Stimulated activated naive CD4-positive, alpha-beta T cell (primary cell): ENCODE measurements at regions not wholly inside any gene's neighbourhood (a gene's known extent, or its start where the extent isn't known, plus 50 kb on each side); places are given as distances from the start of the nearest gene placed in this dataset.
A peak's percentile ranks its signal among the peaks of the same experiment; 100 is the strongest.
"Not testable (repeated sequence)": the region's sequence is repeated elsewhere in the genome, so short reads cannot be mapped to it uniquely, and the experiment has no call there.

ENCODE experiments used
- DNase-seq, 6 experiments: peaks; one replicate each; lab custom pipeline; 2025; lab: John Stamatoyannopoulos, UW

DNA sequence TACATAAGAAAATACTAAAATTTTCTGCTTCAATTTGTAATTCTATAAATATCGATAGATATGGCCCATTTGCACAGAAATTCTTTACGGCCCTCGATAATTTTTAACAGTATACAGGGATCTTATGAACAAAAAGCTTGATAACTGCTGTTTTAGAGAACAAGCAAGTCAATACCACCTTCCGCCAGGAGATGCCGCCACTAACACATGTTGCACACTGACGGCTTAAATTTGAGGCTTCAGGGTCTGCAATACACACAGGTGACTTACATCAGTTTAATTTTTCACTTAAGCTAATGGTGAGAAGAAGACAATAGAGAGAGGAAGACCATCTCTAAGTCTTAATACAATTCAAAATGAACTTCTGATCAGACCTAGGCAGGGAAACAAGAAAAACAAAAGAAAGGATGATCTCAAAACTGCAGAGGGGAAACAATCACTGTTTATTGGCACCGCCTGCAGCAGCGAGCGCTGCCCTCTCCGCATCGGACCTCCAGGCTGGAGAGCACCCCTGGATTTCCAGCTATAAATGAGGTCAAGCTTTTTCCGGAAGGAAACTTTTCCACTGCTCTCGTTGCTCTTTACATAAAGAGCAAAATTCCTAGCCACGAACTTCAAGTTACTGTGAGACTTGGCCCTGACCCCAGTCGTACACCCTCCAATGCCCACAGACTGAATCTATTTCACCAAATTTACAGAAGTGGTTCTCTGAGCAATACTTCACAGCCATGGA, 53.9 kb downstream of the OTOR start:
- DNase-seq, result peak in 4 of 6 experiments; percentile 6 to 29 (median 10)

DNA sequence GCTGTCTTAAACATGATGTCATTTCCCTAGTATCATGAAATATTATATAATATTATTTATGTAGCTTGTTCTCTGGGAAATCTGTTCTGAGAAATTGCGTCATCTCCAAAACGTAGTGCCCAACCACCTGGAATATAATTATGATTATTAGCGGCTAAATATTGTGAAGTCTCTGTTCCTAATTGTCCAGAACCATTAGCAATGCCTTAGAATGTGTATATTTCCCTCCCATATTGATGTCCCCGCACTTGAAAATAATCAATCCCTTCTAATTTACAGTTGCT, 54.4 kb downstream of the OTOR start:
- DNase-seq, result no peak

DNA sequence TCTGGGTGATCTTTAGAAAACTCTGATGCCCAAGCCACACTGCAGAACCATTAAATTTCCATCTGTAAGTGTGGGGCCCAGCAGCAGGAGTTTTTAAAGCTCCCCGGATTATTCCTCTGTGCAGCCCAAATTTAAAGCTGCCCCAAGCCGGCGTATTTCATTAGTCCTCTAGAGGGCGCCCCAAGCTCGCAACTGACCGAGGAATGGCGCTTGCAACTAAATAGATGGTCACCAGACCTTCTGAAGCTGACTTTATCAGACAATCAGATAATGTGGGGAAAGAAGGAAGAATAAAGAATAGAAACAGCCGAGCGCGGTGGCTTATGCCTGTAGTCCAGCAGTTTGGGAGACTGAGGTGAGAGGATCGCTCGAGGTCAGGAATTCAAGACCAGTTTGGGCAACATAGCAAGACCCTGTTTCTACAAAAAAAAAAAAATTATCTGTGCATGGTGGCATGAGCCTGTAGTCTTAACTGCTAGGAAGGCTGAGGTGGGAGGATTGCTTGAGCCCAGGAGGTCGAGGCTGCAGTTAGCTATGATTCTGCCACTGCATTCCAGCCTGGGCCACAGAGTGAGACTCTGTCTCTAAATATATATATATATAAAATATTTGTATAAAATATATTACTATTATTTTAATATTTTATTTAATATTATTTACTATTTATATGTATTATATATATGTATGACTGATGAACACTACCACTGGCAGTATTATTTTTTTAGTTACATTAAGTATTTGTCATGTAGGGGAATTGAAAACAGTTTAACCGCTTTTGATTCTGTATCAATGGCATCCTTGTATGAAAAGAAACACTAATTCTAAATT, 56.0 kb downstream of the OTOR start:
- DNase-seq, result peak in 2 of 6 experiments; percentile 2 to 5

DNA sequence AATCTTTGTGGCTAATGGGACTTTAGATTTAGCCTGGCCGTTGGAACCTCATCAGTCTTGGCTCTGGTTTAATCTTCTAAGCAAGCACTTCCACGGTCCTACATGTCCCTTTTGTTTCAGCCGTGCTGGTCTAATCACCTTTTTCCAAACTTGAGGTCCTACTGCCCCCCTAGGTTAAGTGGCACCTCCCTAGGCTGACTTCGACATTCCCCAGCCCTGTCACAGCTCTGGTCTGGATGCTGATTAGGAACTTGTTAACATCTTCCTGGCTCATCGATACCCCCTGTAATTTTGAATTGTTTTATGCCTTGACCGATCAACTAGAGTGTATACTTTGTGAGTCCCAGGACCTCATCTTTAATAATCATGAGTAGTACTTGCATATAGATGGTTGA, 56.6 kb downstream of the OTOR start:
- DNase-seq, result no peak

DNA sequence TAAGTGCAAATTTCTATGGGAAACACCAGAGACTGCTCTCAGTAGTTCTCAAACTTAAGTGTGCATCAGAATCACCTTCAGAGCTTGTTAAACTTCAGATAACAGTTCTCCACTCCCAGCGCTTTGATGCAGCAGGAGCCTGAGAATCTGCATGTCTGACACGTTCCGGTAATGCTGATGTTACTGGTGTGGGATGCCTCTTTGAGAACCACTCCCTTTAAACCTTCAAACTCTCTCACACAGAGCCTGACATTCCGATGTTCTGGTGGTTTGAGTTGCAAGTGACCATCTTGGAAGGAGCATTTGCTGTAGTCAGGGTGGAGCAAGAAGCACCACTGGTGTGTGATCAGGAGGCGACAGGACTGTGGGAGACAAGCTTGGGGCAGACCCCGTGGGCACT, 57.9 kb downstream of the OTOR start:
- no peak for DNase-seq

DNA sequence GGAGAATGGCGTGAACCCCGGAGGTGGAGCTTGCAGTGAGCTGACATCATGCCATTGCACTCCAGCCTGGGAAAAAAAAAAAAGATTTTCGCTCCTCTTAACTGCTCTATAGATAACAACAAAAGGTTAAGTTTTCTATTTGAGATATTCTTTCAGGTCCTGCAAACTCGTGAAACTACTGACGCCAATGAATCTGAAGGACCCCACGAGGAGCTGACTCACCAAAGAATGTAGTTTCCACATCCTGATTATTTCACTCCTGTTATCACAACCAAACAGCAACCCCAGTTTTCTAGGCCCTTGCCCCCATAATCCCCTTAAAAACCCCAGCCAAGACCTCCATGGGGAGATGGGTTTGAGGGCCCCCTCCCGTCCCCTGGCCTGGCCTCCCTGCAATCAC, 58.7 kb downstream of the OTOR start:
- no peak for DNase-seq

DNA sequence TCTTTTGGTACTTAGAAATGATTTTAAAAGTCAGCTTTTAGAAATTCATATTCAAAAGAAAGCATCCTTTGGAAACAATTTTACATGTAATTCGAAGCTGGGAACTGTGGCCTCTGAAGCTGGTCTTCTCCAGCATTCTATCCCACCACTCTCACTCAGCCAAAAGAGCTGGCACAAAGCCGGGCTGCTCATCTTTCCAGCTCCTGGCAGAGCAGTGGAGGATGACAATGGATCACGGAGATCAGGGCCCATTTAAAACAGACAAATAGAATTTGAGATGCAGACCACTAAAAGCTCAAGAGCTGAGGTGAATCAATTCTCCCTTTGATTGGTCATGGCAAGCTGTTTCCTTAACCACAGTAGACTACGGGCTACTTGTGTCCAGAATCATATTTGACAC, 60.6 kb downstream of the OTOR start:
- DNase-seq, result no peak

DNA sequence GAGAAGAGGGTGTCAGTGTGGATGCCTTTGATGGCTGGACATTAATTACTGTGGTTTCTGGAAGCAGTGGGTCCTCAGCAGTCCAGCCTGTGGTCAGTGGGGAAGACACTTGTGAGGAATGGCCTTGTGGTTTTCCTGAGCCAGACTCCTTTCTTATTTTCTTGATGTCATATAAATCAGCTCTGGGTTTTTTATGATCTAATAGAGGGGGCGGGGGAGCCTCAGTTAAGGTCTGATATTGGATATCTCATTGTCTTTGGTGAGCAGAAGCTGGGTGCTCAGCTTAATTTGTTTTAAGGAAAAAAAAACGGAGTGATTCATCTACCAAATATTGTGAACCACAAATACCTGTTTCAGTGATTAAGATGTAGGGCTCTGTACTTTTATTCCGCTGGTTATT, 62.1 kb downstream of the OTOR start:
- DNase-seq, result no peak

DNA sequence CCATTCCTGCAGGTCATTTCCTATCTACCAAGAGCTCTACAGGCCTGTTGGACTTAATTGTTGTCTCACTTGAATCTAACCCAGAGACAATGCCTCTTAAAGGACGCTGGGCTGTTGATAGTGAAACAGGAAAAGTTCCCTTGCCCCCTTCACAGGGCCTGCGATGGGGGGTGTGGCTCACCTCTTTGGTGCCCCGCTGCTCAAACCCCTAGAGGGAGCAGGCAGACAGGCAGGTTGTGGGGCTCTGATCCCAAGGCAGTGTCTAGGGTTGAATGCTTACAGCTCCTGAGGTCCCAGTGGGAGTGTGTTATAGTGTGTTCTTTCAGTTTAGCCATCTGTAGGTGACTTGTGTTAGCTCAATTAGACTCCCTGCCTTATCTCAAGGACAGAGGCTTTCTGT, 68.0 kb downstream of the OTOR start:
- DNase-seq, result no peak

DNA sequence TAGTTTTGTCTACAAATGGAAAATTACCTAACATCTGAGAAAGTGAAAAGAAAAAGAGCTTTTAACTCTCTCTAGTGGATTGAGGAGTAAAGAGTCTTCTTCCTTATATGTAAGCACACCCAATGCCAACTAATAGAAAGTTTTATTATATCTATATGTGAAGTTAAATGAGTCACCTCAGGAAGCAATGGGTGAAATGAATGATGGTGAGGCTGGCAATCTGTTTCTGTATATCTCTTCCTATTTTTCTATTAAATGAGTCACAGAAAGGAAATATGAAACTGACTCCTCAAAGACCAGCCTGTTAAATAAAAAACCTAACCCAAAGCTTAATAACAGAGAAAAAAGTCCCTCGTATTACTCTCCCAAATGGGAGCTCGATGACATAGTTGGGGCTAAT, 71.3 kb downstream of the OTOR start:
- DNase-seq, result no peak

DNA sequence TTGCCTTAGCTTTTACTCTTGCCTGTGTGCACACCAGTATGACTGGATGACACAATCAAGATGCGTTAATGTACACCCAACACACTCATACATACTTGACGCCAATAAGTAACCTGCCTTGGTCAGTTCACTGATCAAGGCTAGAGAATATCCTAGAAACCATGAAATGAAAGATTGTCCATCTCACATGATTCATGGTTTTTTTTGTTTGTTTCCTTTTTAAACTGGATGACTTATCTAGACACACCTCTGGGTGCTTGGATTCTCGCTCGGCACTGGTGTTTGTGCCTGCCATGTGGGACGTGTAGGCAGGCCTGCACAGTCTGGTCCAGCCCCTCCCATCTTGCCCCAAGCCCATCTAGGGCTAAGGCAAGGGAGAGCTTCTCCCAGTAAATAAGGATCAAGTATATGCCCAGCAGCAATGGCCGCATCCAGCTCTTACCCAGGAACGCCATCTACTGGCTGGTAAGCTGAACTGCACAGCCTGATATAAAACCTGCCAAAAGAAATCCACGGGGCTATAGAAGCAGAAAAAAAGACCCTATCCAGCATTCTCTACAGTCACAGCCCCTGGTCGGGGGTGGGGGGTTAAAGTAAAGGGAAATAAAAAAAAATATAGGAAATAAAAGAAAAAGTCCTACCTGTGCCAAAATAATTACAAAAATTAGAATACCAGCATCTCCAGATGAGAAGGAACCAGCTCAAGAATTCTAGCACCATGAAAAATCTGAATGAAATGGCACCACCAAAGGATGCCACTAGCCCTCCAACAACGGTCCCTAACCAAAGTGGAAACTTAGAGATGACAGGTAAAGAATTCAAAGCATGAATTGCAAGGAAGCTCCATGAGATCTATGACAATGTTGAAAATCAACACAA, 73.3 kb downstream of the OTOR start:
- peak in 2 of 6 experiments; percentile 5 to 7 for DNase-seq

DNA sequence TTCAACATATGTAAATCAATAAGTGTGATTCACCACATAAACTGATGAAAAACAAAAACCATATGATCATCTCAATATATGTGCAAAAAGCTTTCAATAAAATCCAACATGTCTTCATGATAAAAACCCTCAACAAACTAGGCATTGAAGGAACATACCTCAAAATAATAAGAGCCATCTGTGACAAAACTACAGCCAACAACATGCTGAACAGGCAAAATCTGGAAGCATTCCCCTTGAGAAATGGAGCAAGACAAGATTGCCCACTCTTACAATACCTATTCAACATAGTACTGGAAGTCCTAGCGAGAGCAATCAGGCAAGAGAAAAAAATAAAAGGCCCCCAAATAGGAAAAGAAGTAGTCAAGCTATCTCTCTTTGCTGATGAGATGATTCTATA, 76.5 kb downstream of the OTOR start:
- DNase-seq, result no peak

DNA sequence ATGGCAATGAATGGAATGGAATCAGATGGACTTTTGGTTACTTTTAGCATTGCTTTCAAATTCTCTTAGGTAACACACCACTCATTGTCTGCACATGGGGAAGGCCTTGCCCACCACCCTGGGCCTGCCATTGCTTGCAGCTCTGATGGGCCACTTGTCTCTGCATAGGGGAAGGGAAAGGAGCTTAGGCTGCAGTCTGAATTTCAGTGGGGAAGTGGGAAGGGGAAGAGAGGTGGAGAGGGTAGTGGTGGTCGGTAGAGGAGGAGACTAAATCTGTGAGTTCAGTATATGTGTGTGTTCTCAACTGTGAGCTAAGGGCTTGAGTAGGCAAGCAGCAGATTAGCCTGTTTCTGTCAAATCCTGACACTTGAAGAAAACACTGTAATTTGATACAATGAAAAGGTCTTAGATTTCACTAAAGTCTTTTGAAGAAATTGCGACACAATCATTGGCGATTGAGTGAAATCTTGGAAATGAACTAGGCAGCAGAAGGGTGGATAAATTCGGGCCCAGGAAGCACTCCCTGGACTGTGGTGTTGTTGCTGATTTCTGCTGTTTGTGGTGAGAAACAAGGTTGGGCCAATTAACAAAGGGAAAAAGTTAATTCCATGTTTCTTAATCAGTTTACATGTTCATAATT, 80.6 kb downstream of the OTOR start:
- no peak for DNase-seq

DNA sequence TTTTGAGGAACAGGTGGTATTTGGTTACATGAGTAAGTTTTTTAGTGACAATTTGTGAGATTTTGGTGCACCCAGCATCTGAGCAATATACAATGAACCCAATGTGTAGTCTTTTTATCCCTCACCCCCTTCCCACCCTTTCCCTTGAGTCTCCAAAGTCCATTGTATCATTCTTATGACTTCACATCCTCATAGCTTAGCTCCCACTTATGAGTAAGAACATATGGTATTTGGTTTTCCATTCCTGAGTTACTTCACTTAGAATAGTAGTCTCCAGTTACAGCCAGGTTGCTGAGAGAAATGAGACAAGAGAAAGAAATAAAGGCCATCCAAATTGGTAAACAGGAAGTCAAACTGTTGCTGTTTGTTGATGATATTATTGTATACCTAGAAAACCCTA, 87.5 kb downstream of the OTOR start:
- DNase-seq, result not testable (repeated sequence)

DNA sequence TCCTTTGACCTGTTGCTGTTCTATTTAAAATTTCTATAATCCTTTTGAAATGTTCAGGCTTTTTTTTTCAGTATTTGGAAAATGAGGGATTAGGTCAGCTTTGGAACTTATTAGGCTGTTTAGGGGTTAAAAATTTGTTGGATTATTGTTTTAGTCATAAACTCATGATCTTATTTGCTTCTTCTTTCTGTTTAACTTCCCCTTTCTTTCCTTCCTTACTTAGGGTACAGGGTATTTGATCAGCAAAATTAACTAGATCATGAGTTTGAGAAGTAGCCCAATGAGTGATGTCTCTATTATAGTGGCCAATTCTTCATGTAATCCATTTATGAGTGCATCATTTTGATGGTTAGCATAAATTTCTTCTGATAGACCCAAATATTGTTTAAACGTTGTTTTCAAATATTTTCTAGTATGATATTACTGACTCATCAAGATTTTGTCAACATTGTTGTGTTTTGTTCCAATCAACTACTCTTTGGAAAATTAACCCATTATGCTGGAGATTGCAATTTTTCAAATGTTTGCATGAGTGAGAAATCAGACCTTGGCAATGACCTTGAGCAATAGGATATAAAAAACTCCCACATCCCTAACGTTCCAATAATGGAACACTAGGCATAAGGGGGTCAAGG, 94.4 kb downstream of the OTOR start:
- DNase-seq, result no peak

DNA sequence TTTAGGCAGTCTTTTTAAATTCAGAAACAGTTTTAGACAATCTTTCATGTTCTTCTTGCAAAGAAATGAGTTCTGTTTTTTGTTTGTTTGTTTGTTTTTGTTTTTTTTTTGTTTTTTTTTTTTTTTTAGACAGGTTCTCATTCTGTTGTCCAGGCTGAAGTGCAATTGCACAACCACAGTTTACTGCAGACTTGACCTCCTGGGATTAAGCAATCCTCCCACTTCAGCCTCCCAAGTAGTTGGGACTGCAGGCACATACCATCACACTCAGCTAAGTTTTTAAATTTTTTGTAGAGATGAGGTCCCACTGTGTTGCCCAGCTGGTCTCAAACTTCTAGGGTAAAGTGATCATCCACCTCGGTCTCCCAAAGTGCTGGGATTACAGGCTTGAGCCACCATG, 96.2 kb downstream of the OTOR start:
- no peak for DNase-seq

DNA sequence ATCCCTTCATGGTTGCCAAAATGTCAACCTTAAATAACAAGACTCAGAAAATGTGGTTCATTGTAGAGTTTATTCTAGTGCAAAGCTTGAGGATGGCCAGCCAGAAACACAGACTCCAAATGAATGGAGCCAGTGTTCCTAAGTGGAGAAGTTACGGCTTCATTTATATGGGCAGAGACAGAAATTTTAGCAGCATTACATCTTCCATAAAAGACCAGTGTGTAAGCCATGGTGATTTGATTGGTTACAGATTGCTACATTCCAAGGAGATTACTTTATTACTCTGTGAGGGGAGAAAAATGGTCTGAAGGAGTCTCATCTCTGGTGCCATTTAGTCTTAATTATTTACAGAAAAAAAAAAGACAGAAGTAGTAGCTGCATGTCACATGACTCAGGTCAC, 97.8 kb downstream of the OTOR start:
- no peak for DNase-seq

DNA sequence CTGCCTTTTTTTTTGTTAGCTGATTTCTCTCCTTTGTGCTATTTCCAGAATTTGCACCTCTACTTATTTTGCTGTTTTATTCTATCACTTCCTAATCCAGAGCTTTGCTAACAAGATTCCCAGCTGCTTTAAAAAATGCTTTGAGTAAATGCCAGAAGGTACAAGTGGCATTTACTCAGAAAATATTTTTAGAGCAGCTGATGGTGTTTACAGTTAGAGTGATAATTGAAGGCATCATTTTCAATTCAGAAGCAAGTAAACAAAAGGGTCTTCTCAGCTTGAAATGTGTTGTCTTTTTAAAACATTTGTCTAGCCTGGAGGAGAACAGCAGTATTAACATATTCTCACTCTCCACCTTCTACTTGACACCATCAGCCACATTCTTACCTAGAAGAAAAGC, 99.9 kb downstream of the OTOR start:
- no peak for DNase-seq

DNA sequence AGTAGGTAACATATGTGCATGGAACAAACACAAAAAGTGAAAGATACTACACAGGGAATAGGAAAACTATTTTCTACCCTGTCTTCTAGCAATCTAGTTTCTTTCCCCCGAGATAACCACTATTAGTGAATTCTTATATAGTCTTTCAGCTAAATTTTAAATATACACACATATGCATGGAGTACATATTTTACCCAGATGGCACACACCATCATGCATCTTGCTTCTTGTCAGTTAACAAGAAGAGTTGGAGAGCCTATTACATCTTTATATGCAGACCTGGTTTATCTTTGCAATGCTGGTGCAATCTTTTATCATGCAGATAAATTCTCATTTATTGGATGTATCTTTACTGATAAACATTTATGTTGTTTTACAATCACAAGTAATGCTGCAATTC, 100.4 kb downstream of the OTOR start:
- DNase-seq, result no peak

DNA sequence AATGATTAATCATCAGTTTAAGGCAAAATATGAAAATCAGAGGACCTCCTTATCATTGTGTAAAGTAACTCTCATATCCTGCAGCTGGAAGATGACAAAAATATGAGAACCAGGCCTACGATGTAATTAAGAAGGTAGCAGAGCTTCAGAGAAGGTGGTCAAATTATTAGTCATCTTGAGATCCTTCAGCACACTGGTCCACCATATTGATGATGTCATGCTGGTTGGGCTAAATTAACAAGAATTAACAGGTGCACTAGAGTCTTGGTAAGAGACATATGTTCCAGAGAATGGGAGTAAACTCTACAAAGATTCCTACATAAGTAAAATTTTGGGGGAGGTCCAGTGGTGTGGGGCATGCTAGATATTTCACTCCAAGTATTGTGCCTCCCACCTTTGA, 112.8 kb downstream of the OTOR start:
- DNase-seq, result no peak

DNA sequence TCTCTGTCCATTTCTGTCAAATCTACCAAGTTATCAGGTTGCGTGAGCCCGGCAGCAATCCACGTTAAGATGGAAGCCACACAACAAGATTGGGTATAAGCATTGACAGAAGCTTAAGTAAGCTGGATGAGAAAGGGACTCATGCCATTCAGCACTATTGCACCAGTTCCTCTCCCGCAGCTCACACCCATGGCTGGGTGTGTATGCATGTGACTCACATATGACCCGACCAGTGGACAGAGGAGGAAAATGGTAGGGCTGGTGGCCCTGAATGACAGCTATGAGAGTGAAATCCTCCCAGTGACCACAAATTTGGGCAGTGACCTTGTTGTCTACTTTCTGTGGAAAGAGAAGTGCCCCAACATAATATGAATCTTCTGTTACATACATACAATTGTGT, 113.5 kb downstream of the OTOR start:
- no peak for DNase-seq

DNA sequence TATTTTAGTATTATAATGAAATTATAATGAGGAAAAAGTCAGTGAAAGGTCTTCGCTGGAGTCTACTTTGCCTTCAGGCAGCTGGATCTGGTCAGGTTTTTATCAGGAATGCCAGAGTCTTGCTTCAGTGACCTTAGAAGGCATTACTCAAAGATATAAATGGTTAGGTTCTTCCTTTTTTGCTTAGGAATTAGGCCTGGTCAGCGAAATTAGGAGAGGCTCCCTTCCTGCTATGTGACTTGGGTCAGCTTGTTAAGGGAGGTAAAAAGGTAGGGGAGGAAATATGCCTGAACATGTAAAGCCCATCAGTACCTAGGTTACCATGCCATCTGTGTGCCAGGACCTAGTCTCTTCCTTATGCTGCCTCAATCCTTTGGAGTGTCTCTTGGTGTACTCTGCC, 115.1 kb downstream of the OTOR start:
- DNase-seq, result no peak
